ENCODE measurements at regions not wholly inside any gene's neighbourhood (a gene's known extent, or its start where the extent isn't known, plus 50 kb on each side); places are given as distances from the start of the nearest gene placed in this dataset.

- DNase-seq (ENCODE audit: low read depth in 1 of 2, low spot score in 1 of 2): no peak
- no peak for TF ChIP-seq SPI1 (IDR thresholded peaks at IDR 0.05; ENCODE audit: borderline replicate concordance, low read depth)
- no peak for TF ChIP-seq POLR2AphosphoS5 (IDR thresholded peaks at IDR 0.05; ENCODE audit: low read depth)
- no peak for TF ChIP-seq CTCF (IDR thresholded peaks at IDR 0.05; ENCODE audit: insufficient read depth, low read length)
- no peak for TF ChIP-seq GABPA (IDR thresholded peaks at IDR 0.05; ENCODE audit: low read depth)
- no peak for TF ChIP-seq REST (IDR thresholded peaks at IDR 0.05; ENCODE audit: insufficient replicate concordance, low read depth)
- Histone ChIP-seq H3K27ac (replicated peaks) (no peak overlapping the region), H3K27me3 (ENCODE audit: insufficient read depth, poor library complexity, severe bottlenecking) (no peaks in the 10 kb centered on the region), H3K4me3 (replicated peaks; ENCODE audit: insufficient read depth, low read length) (no peak overlapping the region)
Observed at GRCh38 chr6:151682251-151682650, 125.2 kb upstream of the ESR1 start.

- TF ChIP-seq POLR2AphosphoS5 (IDR thresholded peaks at IDR 0.05; ENCODE audit: low read depth) (no peak), CTCF (IDR thresholded peaks at IDR 0.05; ENCODE audit: insufficient read depth, low read length) (no peak), SPI1 (IDR thresholded peaks at IDR 0.05; ENCODE audit: borderline replicate concordance, low read depth) (no peak), GABPA (IDR thresholded peaks at IDR 0.05; ENCODE audit: low read depth) (no peak), REST (IDR thresholded peaks at IDR 0.05; ENCODE audit: insufficient replicate concordance, low read depth) (no peak)
- H3K27me3 ChIP-seq (ENCODE audit: insufficient read depth, poor library complexity, severe bottlenecking): no peaks in the 10 kb centered on the region
- no peak for DNase-seq (ENCODE audit: low read depth in 1 of 2, low spot score in 1 of 2)
- no peak overlapping the region for H3K4me3 ChIP-seq (replicated peaks; ENCODE audit: insufficient read depth, low read length)
- H3K27ac ChIP-seq (replicated peaks): no peak overlapping the region
Observed at GRCh38 chr6:151682922-151683321, 124.6 kb upstream of the ESR1 start.

- TF ChIP-seq REST (IDR thresholded peaks at IDR 0.05; ENCODE audit: insufficient replicate concordance, low read depth): no peak
- no peak for TF ChIP-seq CTCF (IDR thresholded peaks at IDR 0.05; ENCODE audit: insufficient read depth, low read length)
- TF ChIP-seq SPI1 (IDR thresholded peaks at IDR 0.05; ENCODE audit: borderline replicate concordance, low read depth): no peak
- TF ChIP-seq GABPA (IDR thresholded peaks at IDR 0.05; ENCODE audit: low read depth): no peak
- DNase-seq (ENCODE audit: low read depth in 1 of 2, low spot score in 1 of 2): no peak
- H3K27ac ChIP-seq (replicated peaks): no peak overlapping the region
- H3K4me3 ChIP-seq (replicated peaks; ENCODE audit: insufficient read depth, low read length): no peak overlapping the region
- H3K27me3 ChIP-seq (ENCODE audit: insufficient read depth, poor library complexity, severe bottlenecking): no peaks in the 10 kb centered on the region
Observed at GRCh38 chr6:151683381-151683780, 124.1 kb upstream of the ESR1 start.
